ENCODE measurements at regions not wholly inside any gene's neighbourhood (a gene's known extent, or its start where the extent isn't known, plus 50 kb on each side); places are given as distances from the start of the nearest gene placed in this dataset.

- no peak for TF ChIP-seq CTCF (IDR thresholded peaks at IDR 0.05)
- no peak for TF ChIP-seq EZH2 (IDR thresholded peaks at IDR 0.05)
- TF ChIP-seq EZH2phosphoT487 (IDR thresholded peaks at IDR 0.05) = no peak
Measured at GRCh38 chr2:150595803-150596470, 108.5 kb upstream of the RND3 start.
